ENCODE measurements at regions not wholly inside any gene's neighbourhood (a gene's known extent, or its start where the extent isn't known, plus 50 kb on each side); places are given as distances from the start of the nearest gene placed in this dataset.

GRCh38 chr3:124404621-124405020, 325.6 kb upstream of the UMPS start:
- Histone ChIP-seq H3K4me1 (ENCODE audit: control insufficient read depth in 2 of 3, insufficient read depth in 2 of 3, low read depth in 1 of 3, low read length in 3 of 3) (no peaks in the 10 kb centered on the region), H3K9ac (ENCODE audit: low read length in 3 of 3) (no peak overlapping the region), H3K9me3 (ENCODE audit: control insufficient read depth in 2 of 3, insufficient read depth in 1 of 3, low read length in 3 of 3) (no peaks in the 10 kb centered on the region), H3K27me3 (ENCODE audit: control insufficient read depth, insufficient read depth, low read length) (no peaks in the 10 kb centered on the region), H3K4me3 (ENCODE audit: low read length in 3 of 3) (no peak overlapping the region), H3K36me3 (ENCODE audit: control insufficient read depth in 2 of 3, insufficient read depth in 3 of 3, low read length in 3 of 3) (no peaks in the 10 kb centered on the region), H3K27ac (ENCODE audit: low read depth in 2 of 2, low read length in 2 of 2) (no peak overlapping the region)
- FAIRE-seq, result no peak
- TF ChIP-seq CTCF (IDR thresholded peaks at IDR 0.05; ENCODE audit: borderline replicate concordance, extremely low read depth, insufficient read depth), result no peak
- DNase-seq, result no peak
- intact Hi-C loops (cut with DNase I), result no loop called here

GRCh38 chr3:124407260-124407659, 323.0 kb upstream of the UMPS start:
- no peak overlapping the region for H3K9ac ChIP-seq (ENCODE audit: low read length in 3 of 3)
- no peaks in the 10 kb centered on the region for H3K9me3 ChIP-seq (ENCODE audit: control insufficient read depth in 2 of 3, insufficient read depth in 1 of 3, low read length in 3 of 3)
- no peak overlapping the region for H3K4me3 ChIP-seq (ENCODE audit: low read length in 3 of 3)
- no peaks in the 10 kb centered on the region for H3K36me3 ChIP-seq (ENCODE audit: control insufficient read depth in 2 of 3, insufficient read depth in 3 of 3, low read length in 3 of 3)
- TF ChIP-seq CTCF (IDR thresholded peaks at IDR 0.05; ENCODE audit: borderline replicate concordance, extremely low read depth, insufficient read depth), result no peak
- intact Hi-C loops (cut with DNase I), result no loop called here
- FAIRE-seq (no peak), DNase-seq (no peak)
- no peaks in the 10 kb centered on the region for H3K4me1 ChIP-seq (ENCODE audit: control insufficient read depth in 2 of 3, insufficient read depth in 2 of 3, low read depth in 1 of 3, low read length in 3 of 3)
- no peaks in the 10 kb centered on the region for H3K27me3 ChIP-seq (ENCODE audit: control insufficient read depth, insufficient read depth, low read length)
- H3K27ac ChIP-seq (ENCODE audit: low read depth in 2 of 2, low read length in 2 of 2), result no peak overlapping the region

GRCh38 chr3:124409650-124410275, 320.5 kb upstream of the UMPS start:
- FAIRE-seq, result no peak
- intact Hi-C loops (cut with DNase I), result no loop called here
- Histone ChIP-seq H3K9ac (ENCODE audit: low read length in 3 of 3) (no peak overlapping the region), H3K36me3 (ENCODE audit: control insufficient read depth in 2 of 3, insufficient read depth in 3 of 3, low read length in 3 of 3) (no peaks in the 10 kb centered on the region), H3K9me3 (ENCODE audit: control insufficient read depth in 2 of 3, insufficient read depth in 1 of 3, low read length in 3 of 3) (no peaks in the 10 kb centered on the region), H3K27ac (ENCODE audit: low read depth in 2 of 2, low read length in 2 of 2) (no peak overlapping the region), H3K27me3 (ENCODE audit: control insufficient read depth, insufficient read depth, low read length) (no peaks in the 10 kb centered on the region), H3K4me1 (ENCODE audit: control insufficient read depth in 2 of 3, insufficient read depth in 2 of 3, low read depth in 1 of 3, low read length in 3 of 3) (no peaks in the 10 kb centered on the region), H3K4me3 (ENCODE audit: low read length in 3 of 3) (no peak overlapping the region)
- no peak for TF ChIP-seq CTCF (IDR thresholded peaks at IDR 0.05; ENCODE audit: borderline replicate concordance, extremely low read depth, insufficient read depth)
- no peak for DNase-seq

- Histone ChIP-seq H3K36me3 (ENCODE audit: control insufficient read depth in 2 of 3, insufficient read depth in 3 of 3, low read length in 3 of 3) (no peaks in the 10 kb centered on the region), H3K4me1 (ENCODE audit: control insufficient read depth in 2 of 3, insufficient read depth in 2 of 3, low read depth in 1 of 3, low read length in 3 of 3) (no peaks in the 10 kb centered on the region), H3K9me3 (ENCODE audit: control insufficient read depth in 2 of 3, insufficient read depth in 1 of 3, low read length in 3 of 3) (no peaks in the 10 kb centered on the region), H3K9ac (ENCODE audit: low read length in 3 of 3) (no peak overlapping the region), H3K27me3 (ENCODE audit: control insufficient read depth, insufficient read depth, low read length) (no peaks in the 10 kb centered on the region), H3K4me3 (ENCODE audit: low read length in 3 of 3) (no peak overlapping the region), H3K27ac (ENCODE audit: low read depth in 2 of 2, low read length in 2 of 2) (no peak overlapping the region)
- TF ChIP-seq CTCF (IDR thresholded peaks at IDR 0.05; ENCODE audit: borderline replicate concordance, extremely low read depth, insufficient read depth), result no peak
- intact Hi-C loops (cut with DNase I), result no loop called here
- FAIRE-seq (no peak), DNase-seq (no peak)
Observed at GRCh38 chr3:124410471-124410870, 319.8 kb upstream of the UMPS start.
